ENCODE measurements at regions not wholly inside any gene's neighbourhood (a gene's known extent, or its start where the extent isn't known, plus 50 kb on each side); places are given as distances from the start of the nearest gene placed in this dataset.
"Not testable (repeated sequence)": the region's sequence is repeated elsewhere in the genome, so short reads cannot be mapped to it uniquely, and the experiment has no call there.

GRCh38 chr5:157938101-157938500 is 79.2 kb upstream of the CLINT1 start:
- not testable (repeated sequence) for TF ChIP-seq CTCF (IDR thresholded peaks at IDR 0.05; ENCODE audit: insufficient read depth, low read length); GABPA (IDR thresholded peaks at IDR 0.05; ENCODE audit: low read depth); POLR2AphosphoS5 (IDR thresholded peaks at IDR 0.05; ENCODE audit: low read depth); REST (IDR thresholded peaks at IDR 0.05; ENCODE audit: insufficient replicate concordance, low read depth); SPI1 (IDR thresholded peaks at IDR 0.05; ENCODE audit: borderline replicate concordance, low read depth)

Measured in HL-60 (cell line).